ENCODE measurements at regions not wholly inside any gene's neighbourhood (a gene's known extent, or its start where the extent isn't known, plus 50 kb on each side); places are given as distances from the start of the nearest gene placed in this dataset.
"Not testable (repeated sequence)": the region's sequence is repeated elsewhere in the genome, so short reads cannot be mapped to it uniquely, and the experiment has no call there.

GRCh38 chr6:22146931-22147701 lies 149.7 kb downstream of the PRL start:
- peaks cover 2% of the 10 kb centered on the region for H3K9me3 Mint-ChIP-seq
- H3K4me1 Mint-ChIP-seq, result no peaks in the 10 kb centered on the region
- no peaks in the 10 kb centered on the region for H3K36me3 Mint-ChIP-seq
- DNase-seq (ENCODE audit: low spot score in 2 of 2), result no peak
- H3K4me3 Mint-ChIP-seq, result no peak overlapping the region
- no peak overlapping the region for H3K27ac Mint-ChIP-seq
- no peak for ATAC-seq

DNA sequence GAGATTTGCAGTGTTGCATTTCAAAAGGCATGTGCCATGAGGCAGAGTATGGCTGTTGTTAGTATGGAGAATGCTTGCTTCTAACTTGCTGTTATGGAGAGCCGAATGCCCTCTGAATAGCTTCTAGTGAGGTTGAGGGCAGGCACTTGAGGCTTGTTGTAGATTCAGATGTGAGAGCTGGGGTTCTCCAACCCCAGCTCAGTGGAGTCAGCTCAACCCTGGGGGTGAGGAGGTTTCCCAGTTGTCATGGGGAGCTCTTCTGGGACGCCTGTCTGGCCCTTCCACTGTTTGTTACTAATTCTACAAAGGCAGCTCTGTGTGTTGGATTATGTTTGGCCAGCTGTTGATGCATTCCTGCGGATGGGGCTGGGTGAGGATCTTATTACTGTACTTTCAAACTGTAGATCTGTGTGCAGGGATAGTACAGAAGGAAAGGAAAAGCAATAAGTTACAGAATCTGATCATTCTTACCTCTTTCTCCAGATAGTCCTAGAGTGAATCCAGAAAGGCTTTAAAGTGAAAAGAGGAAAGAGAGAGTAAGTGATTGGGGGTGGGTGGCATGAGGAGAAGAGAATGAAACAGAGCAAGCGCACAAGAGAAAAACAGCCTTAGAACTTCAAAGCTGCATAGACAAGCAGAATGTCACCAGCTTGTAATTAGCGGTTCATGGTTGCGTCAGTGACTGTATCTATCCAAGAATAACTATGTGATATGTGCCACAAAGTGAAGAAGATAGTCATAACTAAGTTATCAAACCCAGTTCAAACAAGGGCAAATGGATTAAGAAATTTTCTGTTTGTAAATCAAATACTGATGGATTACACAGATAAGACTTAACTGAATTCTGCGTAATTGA lies 148.7 kb downstream of the PRL start:
- no peak overlapping the region for H3K4me3 Mint-ChIP-seq
- no peak for ATAC-seq

GRCh38 chr6:22149096-22149495 lies 147.7 kb downstream of the PRL start:
- peaks cover 2% of the 10 kb centered on the region for H3K9me3 Mint-ChIP-seq
- H3K27ac Mint-ChIP-seq, result no peak overlapping the region
- H3K36me3 Mint-ChIP-seq, result no peaks in the 10 kb centered on the region
- no peaks in the 10 kb centered on the region for H3K4me1 Mint-ChIP-seq
- ATAC-seq (no peak), DNase-seq (ENCODE audit: low spot score in 2 of 2) (no peak)
- no peak overlapping the region for H3K4me3 Mint-ChIP-seq

More for the DNA sequence above, 148.7 kb downstream of the PRL start:
- Mint-ChIP-seq H3K27ac (no peak overlapping the region), H3K9me3 (peaks cover 2% of the 10 kb centered on the region), H3K36me3 (no peaks in the 10 kb centered on the region), H3K4me1 (no peaks in the 10 kb centered on the region)
- no peak for DNase-seq (ENCODE audit: low spot score in 2 of 2)

DNA sequence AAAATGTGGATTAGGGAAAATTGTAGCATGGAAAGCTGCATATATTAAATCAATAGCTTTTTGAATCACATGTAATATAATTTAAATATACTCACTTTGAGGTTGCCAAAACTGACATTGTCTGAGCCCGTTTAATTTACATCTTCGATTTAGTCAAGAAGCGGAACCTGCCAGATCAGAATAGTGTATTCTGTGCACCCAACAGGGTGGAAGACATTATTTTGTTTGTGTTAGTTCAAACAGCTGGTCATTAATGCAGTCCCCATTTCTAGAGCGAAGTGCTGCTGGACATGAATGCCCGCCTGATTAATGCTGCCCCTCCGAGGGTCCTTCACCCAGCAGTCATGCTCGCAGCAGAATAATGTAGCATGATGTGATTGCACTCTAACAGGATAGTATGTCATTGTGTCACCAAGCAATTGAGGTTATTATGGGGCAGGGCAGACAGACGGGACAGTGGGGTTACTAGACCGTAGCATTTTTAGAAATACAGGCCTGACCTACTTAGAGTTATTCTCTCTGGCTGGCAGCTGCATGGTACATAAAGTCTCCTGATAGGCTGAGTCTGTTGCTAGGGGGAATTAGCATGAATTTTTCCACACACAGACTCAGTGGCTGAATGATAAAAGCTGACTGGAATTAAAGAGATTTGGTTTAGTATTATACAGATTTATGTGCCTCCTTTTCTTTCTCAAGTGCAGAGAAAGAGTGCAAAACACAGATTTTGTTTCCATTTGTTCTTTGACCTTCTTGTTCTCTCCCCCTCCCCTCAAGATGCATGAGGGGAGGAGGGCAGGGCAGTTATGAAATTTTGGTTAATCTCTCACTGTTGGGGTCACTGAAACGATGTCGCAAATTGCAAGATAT lies 147.1 kb downstream of the PRL start:
- Mint-ChIP-seq H3K36me3 (no peaks in the 10 kb centered on the region), H3K9me3 (peaks cover 2% of the 10 kb centered on the region), H3K4me3 (no peak overlapping the region), H3K4me1 (no peaks in the 10 kb centered on the region), H3K27ac (no peak overlapping the region)
- DNase-seq (ENCODE audit: low spot score in 2 of 2), result no peak
- no peak for ATAC-seq

DNA sequence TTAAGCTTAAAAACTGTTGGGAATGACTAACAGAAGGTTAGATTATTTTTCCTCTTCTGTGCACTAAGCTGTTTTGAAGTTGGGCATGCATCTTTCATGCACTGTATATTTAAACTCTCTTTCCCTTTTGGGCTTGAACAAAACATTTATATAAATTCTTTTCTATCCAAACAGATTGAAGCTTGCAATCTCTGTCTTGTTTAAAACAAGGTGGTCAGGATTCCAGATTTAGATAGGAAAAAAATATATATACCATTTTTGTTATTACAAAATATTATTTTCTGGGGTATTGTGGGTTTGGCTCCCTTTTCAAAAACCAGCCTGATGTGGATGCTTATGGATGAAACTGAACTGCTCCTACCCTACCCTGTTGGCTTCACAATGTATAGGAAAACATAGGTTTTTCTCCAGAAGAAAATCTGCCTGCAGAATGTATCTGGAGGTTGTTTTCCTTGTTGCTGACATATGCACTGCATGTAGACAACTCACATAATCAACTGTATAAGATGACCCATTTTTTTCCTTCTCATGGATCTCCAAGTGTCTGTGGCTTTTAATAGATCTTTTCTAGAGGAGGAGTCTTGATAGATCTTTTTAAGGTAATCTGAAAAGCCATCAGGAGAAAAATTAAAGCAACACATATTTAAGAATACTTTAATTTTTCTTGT lies 146.3 kb downstream of the PRL start:
- Mint-ChIP-seq H3K9me3 (peaks cover 2% of the 10 kb centered on the region), H3K27ac (no peak overlapping the region), H3K36me3 (no peaks in the 10 kb centered on the region), H3K4me1 (no peaks in the 10 kb centered on the region), H3K4me3 (no peak overlapping the region)
- DNase-seq (ENCODE audit: low spot score in 2 of 2) (no peak), ATAC-seq (no peak)

DNA sequence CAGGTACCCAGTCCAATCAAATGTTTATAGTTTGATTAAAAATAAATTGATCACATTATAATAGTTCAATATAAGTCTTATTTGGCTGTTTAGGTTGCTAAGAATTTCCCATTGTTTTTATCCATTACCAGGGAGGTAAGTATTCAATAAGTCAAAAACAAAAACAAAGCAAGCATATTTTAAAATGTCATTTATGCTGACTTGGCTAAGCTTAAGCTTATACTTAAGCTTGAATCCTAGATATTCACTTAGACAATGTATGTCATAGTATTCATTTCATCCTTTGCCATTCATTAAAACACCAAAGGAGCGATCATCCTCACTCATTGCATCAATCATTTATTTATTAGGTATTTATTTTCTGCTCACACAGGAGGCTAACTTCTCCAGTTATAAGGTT lies 144.9 kb downstream of the PRL start:
- peaks cover under 1% of the 10 kb centered on the region for H3K9me3 Mint-ChIP-seq
- DNase-seq (ENCODE audit: low spot score in 2 of 2) (no peak), ATAC-seq (no peak)
- no peaks in the 10 kb centered on the region for H3K4me1 Mint-ChIP-seq
- H3K4me3 Mint-ChIP-seq, result no peak overlapping the region
- H3K36me3 Mint-ChIP-seq, result no peaks in the 10 kb centered on the region
- no peak overlapping the region for H3K27ac Mint-ChIP-seq

DNA sequence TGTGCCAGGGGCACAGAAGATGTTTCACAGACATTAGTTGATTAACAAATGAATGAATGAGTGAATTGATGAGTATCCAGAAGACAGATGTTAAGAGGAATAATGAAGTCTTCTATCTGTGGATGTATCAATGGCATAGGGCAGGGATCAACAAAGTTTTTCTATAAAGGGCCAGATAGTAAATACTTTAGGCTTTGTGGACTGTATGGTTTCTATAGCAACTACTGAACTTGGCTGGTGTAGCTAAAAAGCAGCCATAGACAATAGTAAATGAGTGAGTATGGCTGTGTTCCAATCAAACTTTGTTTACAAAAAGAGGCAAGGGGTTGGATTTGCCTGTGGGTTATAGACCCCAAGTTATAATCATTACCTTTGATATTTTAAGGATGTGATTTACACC lies 144.0 kb downstream of the PRL start:
- Mint-ChIP-seq H3K4me1 (no peaks in the 10 kb centered on the region), H3K4me3 (no peak overlapping the region), H3K9me3 (no peaks in the 10 kb centered on the region), H3K36me3 (no peaks in the 10 kb centered on the region), H3K27ac (no peak overlapping the region)
- DNase-seq (ENCODE audit: low spot score in 2 of 2) (no peak), ATAC-seq (no peak)

DNA sequence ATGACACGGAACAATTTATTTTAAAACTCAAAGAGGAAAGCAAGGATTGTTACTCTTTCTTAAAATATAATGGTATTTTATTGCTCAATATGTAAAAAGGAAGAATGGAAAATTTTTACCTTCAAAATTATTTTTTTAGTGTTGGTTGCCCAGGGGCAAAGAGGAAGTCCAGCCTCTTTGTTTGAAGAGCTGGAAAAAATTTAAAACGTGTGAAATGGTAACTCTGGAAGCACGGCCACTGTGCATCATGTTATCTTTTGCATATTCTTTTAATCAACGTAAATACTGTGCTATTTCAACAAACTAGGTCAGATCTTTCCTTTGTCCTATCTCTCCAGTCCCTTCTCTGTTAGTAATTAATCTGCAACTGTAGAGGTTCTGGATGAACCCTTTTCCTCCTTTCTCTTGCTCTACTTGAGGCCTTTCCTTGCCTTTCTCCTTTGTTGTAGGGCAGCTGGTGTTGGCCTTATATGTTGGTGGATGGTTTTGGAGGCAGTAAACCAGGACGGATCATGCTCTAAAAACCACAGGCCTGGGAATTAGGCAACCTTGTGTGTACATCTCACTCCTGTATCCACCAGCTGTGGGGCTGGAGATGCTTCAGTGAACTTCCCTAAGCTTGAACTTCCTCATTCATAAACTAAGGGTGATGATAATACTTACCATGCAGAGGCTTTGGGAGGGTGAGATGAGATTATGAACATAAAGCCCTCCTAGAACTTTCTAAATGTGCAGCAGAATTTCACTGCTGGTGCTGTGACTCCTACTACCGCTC lies 143.3 kb downstream of the PRL start:
- H3K36me3 Mint-ChIP-seq, result no peaks in the 10 kb centered on the region
- no peaks in the 10 kb centered on the region for H3K4me1 Mint-ChIP-seq
- DNase-seq (ENCODE audit: low spot score in 2 of 2), result no peak
- no peak for ATAC-seq
- no peak overlapping the region for H3K27ac Mint-ChIP-seq
- no peak overlapping the region for H3K4me3 Mint-ChIP-seq
- H3K9me3 Mint-ChIP-seq, result peaks cover 2% of the 10 kb centered on the region

GRCh38 chr6:22155551-22155950 lies 141.3 kb downstream of the PRL start:
- H3K27ac Mint-ChIP-seq, result no peak overlapping the region
- ATAC-seq, result no peak

DNA sequence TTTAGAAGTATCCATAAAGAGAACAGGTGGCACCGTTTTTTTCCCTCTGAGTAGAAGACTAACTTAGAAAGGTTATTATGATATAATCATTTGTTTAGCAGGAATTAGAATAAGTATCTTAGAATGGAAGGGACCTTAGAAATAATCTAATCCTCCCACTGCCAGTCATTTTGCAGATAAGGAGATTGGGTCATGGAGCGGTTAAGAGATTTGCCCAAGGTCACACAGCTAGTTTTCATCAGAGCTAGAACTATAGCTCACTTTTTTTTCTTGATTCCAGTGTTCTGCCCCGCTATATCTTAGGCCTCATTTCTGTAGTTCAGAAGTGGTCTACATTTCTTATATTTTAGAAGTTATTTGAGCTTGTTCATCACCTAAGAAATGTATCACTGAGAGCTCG lies 139.6 kb downstream of the PRL start:
- H3K36me3 Mint-ChIP-seq, result no peaks in the 10 kb centered on the region
- H3K9me3 Mint-ChIP-seq, result peaks cover 2% of the 10 kb centered on the region
- DNase-seq (ENCODE audit: low spot score in 2 of 2), result no peak
- H3K4me1 Mint-ChIP-seq, result no peaks in the 10 kb centered on the region
- H3K27ac Mint-ChIP-seq, result no peak overlapping the region
- no peak for ATAC-seq
- H3K4me3 Mint-ChIP-seq, result no peak overlapping the region

More at GRCh38 chr6:22155551-22155950, 141.3 kb downstream of the PRL start:
- no peak overlapping the region for H3K4me3 Mint-ChIP-seq
- no peak for DNase-seq (ENCODE audit: low spot score in 2 of 2)
- H3K4me1 Mint-ChIP-seq, result no peaks in the 10 kb centered on the region
- H3K36me3 Mint-ChIP-seq, result no peaks in the 10 kb centered on the region
- H3K9me3 Mint-ChIP-seq, result peaks cover 2% of the 10 kb centered on the region

- H3K36me3 Mint-ChIP-seq, result no peaks in the 10 kb centered on the region
- no peaks in the 10 kb centered on the region for H3K4me1 Mint-ChIP-seq
- ATAC-seq (no peak), DNase-seq (ENCODE audit: low spot score in 2 of 2) (no peak)
- H3K27ac Mint-ChIP-seq, result no peak overlapping the region
- H3K9me3 Mint-ChIP-seq, result peaks cover 13% of the 10 kb centered on the region
- no peak overlapping the region for H3K4me3 Mint-ChIP-seq
Observed at GRCh38 chr6:22164236-22164635, 132.6 kb downstream of the PRL start.

DNA sequence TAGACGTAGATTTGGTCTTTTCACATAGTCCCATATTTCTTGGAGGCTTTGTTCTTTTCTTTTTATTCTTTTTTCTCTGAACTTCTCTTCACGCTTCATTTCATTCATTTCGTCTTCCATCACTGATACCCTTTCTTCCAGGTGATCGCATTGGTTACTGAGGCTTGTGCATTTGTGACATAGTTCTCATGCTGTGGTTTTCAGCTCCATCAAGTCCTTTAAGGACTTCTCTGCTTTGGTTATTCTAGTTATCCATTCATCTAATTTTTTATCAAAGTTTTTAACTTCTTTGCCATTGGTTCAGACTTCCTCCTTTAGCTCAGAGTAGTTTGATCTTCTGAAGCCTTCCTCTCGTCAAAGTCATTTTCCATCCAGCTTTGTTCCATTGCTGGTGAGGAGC lies 125.8 kb downstream of the PRL start:
- not testable (repeated sequence) for H3K36me3 Mint-ChIP-seq; H3K27ac Mint-ChIP-seq; H3K4me3 Mint-ChIP-seq; H3K4me1 Mint-ChIP-seq; ATAC-seq; DNase-seq (ENCODE audit: low spot score in 2 of 2)
- peaks cover 22% of the 10 kb centered on the region for H3K9me3 Mint-ChIP-seq

GRCh38 chr6:22171885-22172284 lies 125.0 kb downstream of the PRL start:
- not testable (repeated sequence) for ATAC-seq; H3K4me3 Mint-ChIP-seq; H3K4me1 Mint-ChIP-seq; DNase-seq (ENCODE audit: low spot score in 2 of 2); H3K27ac Mint-ChIP-seq; H3K36me3 Mint-ChIP-seq
- H3K9me3 Mint-ChIP-seq, result peaks cover 22% of the 10 kb centered on the region

DNA sequence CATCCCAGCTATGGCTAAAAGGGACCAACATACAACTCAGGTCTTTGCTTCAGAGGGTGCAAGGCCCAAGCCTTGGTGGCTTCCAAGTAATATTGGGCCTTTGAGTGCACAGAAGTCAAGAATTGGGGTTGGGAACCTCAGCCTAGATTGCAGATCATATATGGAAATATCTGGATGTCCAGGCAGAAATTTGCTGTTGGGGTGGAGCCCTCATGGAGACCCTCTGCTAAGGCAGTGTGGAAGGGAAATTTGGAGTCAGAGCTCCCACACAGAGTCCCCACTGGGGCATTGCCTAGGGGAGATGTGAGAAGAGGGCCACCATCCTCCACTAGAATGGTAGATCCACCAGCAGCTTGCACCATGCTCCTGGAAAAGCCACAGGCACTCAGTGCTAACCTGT lies 123.5 kb downstream of the PRL start:
- peaks cover 22% of the 10 kb centered on the region for H3K9me3 Mint-ChIP-seq
- DNase-seq (ENCODE audit: low spot score in 2 of 2) (no peak), ATAC-seq (no peak)
- H3K27ac Mint-ChIP-seq, result no peak overlapping the region
- no peaks in the 10 kb centered on the region for H3K36me3 Mint-ChIP-seq
- no peaks in the 10 kb centered on the region for H3K4me1 Mint-ChIP-seq
- H3K4me3 Mint-ChIP-seq, result no peak overlapping the region
